T-helper 9 cell (primary cell): ENCODE measurements at regions not wholly inside any gene's neighbourhood (a gene's known extent, or its start where the extent isn't known, plus 50 kb on each side); places are given as distances from the start of the nearest gene placed in this dataset.
A peak's percentile ranks its signal among the peaks of the same experiment; 100 is the strongest.

ENCODE experiments used
- DNase-seq: peaks from one replicate; pipeline ENCODE4 v3.0.0-alpha.2; 2020

DNA sequence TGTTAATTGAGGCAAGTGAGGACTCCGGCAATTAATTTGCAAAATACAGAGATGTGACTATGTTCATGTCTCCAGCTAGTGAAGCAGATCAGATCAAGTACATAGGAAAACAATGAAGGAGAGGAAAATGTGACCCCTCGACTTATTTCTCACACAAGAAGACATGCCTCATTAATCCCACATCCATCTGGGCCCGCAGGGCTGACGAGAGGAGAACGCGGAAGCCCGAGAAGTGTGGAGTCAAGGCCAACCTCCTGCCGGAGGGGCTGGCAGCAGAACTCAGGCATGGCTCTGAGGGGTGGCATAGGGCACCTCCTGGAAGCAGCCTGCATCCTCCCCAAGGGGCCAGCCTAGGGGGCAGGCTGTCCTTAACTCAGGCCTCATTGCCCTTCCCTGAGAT is 54.4 kb downstream of the ZNF503 start:
- DNase-seq, result no peak

DNA sequence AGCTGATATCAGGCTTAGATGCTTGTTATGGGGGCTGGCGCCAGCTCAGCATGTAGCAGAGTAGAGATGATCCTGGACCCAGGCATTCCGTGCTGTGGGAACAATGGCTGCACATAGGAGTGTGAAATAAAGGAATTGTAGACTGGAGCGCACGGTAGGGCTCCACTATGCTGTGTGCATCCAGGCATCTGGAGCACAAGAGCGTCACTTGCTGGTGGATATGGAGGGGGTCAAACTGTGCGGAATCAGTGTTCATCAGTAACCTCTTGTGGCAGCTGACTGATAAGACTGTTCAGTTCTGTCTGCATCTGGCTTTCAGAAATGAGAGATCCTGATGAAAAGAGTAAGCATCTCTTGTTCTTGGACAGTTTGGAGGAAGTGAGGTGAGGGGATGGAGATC is 55.8 kb downstream of the ZNF503 start:
- DNase-seq, result no peak

DNA sequence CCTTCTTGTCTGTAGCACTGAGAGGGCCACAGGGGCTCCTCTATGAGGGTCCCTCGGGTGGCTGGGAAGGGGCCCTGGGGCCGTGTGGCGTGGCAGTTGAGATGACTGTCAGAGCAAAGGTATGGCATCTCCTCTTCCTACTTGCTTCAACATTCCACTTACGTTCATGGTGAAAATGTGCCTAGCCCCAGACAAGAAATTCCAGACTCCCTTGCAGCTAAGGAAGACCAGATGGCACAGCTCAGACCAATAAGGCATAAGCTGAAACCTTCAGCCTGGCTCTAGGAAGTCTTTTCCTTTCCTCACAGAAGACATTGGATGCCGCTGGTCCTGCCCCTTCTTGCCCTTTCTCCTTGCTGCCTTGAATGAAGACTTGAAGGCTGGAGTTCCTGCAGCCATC is 57.4 kb downstream of the ZNF503 start:
- no peak for DNase-seq

DNA sequence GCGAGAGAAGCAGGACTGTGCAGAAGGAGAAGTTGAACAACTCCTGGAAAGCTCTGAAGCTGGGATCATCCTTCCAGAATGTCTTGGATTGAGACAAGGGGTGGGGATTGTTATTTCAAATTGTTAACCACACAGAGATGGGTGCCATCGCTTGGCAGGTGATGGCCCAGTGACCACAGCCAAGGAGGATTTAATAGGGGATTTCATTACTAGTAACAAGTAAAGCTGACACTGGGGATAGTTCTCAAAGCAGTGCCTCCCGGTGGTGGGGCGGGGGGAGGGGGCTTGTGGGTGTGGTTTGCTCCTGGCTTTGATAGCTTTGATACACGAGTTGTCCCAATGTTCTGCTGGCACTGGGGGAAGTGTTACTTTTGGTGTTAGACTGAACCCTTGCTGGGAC is 59.2 kb downstream of the ZNF503 start:
- no peak for DNase-seq

DNA sequence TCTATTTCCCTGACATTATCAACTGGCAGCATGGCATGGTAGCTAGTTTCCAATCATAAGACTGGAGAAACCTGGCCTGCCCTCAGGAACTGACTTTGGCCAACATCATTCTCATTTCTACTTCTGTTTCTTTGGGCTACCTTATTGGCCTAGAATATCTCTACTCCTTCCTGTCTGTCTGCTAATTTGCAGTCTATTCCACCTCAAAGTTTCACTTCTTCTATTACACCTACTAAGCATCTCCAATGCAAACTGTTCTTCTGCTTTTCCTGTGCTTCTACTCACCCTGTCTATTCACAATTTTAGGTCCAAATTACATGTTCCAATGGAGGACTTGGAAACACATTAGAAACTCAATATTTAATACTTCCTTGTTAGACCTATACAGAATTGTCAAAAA is 65.6 kb downstream of the ZNF503 start:
- DNase-seq, result no peak

DNA sequence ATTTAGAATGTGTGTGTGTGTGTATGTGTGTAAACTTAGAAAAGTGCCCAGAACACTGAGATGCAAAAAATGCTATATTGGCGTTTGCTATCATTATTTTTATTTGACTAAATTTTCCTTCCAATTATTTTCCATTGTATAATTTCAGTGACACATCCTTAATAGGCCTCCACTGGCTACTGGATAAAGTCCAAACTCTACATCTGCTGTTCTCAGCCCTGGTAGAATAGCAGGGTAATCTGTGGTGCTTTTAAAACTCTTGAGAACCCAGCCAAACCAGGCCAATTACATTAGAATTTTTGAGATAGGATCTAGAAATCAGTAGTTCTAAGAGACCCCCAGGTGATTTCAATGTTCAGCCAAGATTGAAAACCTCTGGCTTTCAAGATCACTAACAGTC is 66.4 kb downstream of the ZNF503 start:
- DNase-seq, result no peak

DNA sequence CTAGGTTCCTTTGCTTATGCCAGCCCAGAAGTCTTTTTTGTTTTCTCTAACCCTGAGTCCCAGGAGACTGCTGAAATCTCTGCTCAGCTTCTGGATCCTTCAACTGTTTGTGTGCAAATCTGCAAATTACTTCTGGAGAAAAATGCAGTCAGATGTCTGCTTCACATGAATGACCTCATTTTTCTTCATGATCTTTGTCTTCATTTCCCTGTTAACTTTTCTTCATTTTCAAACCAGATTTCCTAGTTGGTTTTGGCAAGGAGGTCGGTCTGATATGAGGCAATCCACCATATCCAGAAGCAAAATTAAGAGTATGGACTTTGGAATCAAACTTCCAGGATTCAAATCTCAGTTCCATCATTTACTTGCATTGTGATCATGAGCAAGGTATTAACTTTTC is 66.8 kb downstream of the ZNF503 start:
- no peak for DNase-seq

DNA sequence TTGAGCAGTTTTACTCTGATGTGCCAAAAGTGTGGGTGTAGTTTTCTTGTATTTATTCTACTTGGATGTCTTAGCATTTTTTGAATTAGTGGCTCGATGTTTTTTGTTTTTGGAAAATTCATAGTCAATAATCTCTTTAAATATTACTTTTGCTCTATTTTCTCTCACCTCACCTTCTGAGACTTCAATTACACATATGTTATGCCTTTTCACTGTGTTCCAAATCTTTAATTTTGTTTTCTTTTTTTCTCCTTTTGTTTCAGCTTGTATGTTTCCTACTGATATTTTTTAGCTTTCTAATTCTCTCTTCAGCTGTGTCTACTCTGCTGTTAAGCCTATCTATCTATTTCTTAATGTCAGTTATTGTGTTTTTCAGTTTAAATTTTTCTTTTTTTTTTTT is 69.5 kb downstream of the ZNF503 start:
- no peak for DNase-seq

DNA sequence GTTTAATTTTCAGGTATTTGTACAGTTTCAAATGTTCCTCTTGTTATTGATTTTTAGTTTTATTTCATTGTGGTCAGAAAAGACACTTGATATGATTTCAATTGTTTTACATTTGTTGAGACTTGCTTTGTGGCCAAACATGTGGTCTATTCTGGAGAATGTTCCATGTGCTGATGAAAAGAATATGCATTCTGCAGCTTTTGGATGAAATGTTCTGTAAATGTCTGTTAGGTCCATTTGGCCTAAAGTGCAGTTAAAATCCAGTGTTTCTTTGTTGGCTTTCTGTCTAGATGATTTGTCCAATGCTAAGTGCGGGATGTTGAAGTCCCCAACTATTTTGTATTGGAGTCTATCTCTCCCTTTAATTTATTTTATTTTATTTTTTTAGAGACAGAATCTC is 70.5 kb downstream of the ZNF503 start:
- no peak for DNase-seq

DNA sequence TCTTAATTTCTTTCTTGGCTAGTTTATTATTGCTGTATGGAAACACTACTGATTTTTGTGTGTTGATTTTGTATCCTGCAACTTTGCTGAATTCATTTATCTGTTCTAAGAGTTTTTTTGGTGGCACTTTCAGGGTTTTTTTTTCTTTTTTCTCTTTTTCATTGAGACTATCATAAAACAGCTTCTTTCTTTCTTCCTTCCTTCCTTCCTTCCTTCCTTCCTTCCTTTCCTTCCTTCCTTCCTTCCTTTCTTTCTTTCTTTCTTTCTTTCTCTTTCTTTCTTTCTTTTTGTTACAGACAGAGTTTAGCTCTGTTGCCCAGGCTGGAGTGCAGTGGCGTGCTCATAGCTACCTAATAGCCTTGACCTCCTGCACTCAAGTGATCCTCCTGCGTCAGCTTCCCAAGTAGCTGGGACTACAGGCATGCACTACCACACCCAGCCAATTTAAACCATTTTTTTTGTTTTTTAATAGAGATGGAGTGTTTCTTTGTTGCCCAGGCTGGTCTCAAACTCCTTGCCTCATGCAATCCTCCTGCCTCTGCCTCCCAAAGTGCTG is 72.3 kb downstream of the ZNF503 start:
- no peak for DNase-seq

DNA sequence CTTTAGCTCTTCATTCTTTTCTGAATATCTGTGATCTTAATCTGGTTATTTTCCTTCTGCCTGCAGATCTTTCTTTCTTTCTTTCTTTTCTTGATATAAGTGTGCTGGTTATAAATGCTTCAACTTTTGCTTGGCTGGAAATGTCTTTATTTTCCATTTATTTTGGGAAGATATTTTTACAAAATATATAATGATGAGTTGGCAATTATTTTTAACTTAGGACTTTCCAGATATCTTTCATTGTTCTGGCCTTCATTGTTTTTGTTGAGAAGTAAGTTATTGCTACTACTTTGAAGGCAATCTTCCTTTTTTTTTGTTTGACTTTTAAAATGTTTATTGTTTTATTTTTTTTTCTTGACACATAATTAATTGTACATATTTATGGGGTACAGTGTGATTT is 75.3 kb downstream of the ZNF503 start:
- DNase-seq, result no peak

DNA sequence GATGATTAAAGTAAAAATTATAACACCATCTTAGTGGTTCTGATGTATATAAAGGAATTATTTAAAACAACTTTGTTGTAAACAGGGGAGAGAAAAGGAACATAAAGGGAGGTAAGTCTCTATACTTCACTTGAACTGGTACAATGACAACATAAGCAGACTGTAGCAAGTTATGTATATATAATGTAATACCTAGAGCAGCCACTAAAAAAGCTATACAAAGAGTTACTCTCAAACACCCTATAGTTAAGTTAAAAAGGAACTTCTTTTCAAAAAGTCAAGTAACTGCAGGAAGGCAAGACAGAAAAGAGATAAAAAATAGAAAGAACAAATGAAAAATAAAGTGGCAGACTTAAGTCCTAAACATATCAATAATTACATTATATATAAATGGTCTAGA is 82.3 kb downstream of the ZNF503 start:
- no peak for DNase-seq

DNA sequence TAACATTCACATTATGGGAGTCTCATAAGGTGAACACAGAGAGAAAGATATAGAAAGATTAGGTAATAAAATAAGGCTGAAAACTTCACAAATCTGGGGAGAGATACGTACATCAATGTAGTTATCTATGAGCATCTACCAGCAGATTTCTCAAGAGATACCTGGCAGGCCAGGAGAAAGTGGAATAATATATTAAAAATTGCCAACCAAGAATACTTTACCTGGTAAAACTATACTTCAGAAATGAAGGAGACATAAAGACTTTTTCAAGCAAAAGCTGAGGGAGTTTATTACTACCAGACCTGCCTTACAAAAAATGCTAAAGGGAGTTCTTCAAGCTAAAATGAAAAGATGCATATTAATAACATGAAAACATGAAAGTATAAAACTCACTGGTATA is 78.8 kb upstream of the COMTD1 start:
- no peak for DNase-seq

DNA sequence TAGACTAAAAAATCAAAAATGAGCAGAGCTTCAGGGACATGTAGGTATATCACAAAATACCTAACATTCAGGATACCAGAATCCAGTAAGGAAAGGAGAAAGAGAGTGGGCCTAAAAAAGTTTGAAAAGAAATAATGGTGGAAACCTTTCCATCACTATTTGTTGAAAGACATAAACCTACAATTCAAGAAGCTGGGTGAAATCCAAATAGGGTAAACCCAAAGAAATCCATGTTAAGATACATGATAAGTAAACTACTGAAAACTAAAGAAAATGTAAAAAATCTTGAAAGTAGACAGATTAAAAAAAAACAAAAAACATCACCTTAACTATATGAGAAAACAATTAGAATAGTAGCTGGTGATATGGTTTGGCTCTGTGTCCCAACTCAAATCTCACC is 76.7 kb upstream of the COMTD1 start:
- no peak for DNase-seq

DNA sequence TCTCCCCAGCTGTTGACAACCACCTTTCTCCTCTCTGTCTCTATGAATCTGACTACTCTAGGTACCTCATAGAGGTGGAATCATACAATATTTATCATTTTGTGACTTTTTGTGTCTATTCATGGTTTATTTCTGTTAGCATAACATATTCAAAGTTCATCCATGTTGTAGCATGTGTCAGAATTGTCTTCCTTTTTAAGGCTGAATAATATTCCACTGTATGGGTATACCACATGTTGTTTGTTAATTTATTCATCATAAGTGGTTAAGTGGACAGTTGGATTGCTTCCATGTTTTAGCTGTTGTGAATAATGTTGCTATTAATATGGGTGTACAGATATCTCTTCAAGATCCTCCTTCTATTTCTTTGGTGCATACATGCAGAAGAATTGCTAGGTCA is 69.9 kb upstream of the COMTD1 start:
- no peak for DNase-seq

DNA sequence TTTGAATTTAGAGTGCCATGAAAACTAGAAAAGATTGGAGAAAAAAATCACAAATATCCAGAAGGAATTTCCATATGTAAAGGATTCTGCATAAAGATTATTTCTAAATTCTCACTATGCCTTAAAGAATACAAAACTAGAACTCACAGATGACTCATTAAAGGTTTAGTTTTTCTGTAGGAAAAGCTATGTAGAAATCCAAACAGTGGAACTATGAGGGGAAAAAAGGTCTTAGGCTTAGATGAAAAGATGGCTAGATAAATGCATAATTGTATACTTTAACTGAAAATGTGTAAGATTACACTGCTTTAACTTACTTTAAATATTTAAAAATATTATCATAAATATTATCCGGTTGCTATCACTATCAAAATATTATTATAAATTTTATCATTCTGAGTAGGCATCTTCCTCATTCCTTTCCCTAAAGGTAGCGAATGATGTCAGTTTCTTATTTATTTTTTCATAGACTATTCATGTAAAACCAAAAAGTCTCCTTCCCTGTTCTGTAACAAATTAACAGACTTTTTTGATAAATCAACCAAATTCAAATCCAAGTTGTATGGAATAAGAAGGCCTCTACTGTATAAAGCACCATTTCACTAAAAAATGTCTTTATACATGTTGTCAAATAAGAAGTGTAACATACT is 69.1 kb upstream of the COMTD1 start:
- no peak for DNase-seq

DNA sequence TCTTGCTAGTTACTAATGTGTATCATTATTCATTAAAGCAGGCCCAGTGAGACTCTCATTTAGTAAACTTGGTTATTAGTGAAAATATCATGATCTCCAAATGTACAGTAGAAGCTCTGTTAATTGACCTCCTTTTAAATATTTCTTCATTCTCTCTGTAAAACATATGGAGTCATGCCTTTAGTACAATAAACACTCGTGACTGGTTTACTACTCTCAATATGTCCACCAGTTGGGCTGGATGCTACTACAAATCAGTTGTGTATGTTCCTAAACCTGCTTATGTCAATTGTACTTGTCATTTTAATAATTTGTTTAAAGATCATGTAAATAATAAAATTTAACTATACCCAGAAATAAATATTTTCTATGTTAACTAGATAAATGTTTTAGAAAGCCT is 68.6 kb upstream of the COMTD1 start:
- DNase-seq, result no peak

DNA sequence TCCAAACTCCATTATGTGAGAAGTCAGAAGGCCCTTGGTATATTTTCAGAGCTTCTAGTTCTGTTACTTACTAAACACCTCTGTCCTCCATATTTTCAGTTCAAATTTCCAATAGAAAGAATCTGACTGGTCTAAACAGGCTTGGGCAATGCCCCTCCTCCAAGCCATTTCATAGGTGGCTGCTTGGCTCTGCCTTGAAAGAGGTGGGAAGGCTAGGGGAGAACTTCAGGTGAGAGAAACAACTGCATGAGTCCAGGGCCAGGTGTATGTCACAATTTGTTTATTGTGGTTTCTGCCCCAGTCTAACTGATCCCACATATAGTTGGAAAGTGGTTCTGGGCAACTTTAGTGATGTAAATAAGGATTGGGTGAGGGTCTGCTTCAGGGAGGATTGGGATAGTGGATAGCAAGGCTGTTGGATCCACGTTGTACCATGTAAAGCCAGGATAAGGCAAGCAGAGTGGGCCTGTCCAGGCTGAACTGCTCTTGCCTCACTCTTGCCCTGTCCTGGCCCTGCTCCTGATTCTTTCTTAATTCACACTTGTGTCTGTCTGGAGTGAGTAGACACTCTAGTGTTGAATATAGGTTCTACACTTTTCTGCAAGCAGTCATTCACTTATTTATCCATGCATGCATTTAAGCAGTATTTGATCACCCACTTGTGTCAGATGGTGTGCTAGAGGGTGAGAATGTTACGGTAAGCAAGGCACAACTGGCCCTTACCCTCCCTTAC is 67.5 kb upstream of the COMTD1 start:
- DNase-seq, result no peak

DNA sequence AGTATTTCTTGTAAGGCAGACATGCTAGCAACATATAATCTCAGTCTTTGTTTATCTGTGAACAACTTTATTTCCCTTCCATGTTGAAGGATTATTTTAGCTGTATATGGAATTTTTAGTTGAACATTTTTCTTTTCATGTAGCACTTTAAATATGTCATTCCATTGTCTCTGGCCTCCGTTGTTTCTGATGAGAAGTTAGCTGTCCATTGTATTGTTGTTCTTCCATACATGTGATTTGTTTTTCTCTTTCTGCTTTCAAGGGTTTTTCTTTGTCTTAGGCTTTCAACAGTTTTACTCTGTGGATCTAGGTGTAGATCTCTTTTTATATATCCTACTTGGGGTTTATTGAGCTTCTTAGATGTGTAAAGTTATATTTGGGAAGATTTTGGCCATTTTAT is 66.3 kb upstream of the COMTD1 start:
- DNase-seq, result no peak

DNA sequence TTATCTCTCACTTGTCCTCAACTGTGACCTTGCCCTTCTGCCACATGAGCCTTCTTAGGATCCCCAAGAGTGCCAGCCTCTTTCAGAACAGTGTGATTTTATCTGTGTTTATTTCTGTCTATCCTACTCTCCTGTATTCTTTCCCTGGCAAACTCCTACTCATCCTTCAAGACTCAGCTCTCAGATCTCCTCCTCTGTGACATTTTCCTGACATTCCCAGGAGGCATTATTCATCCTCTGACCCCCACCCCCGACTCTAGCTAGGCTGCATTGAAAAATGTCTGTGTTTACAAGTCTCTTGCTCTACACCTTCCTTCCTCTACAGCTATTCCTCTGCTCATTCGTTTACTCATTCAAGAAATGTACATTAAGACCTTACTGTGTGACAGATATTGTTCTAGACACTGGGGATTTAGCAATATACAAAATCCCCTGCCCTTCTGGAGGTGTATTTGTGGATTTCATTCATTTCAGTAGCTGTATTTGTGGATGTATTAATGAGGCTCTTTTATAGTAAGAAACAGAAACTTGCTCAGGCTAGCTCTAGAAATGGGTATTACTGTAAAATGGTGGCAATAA is 61.4 kb upstream of the COMTD1 start:
- no peak for DNase-seq

DNA sequence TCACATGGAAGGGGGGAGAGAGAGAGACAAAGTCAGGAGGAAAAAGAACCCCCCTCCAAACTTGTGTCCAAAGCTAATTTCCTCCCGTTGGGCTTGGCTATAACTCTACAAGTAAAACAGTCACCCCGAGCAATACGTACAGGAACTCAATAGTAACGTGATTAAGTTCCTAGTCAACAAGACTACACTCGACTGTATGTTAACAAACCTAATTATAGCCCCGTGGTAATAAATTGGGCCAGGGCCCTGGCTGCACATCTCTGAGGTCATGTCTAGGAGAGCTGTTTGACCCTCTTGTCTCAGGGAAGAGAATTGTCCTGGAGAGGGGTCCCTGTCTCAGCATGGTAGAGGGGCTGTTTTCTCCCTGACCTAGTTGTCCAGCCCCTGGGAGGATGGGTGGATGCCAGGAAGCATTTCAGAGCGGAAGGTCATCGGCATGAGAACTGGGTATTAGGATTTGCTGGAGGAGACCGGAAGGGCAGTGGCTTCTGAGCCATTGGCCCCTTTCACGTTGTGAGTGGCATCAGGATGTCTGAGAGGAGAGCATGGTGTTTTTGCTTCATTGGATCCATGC is 60.2 kb upstream of the COMTD1 start:
- no peak for DNase-seq

DNA sequence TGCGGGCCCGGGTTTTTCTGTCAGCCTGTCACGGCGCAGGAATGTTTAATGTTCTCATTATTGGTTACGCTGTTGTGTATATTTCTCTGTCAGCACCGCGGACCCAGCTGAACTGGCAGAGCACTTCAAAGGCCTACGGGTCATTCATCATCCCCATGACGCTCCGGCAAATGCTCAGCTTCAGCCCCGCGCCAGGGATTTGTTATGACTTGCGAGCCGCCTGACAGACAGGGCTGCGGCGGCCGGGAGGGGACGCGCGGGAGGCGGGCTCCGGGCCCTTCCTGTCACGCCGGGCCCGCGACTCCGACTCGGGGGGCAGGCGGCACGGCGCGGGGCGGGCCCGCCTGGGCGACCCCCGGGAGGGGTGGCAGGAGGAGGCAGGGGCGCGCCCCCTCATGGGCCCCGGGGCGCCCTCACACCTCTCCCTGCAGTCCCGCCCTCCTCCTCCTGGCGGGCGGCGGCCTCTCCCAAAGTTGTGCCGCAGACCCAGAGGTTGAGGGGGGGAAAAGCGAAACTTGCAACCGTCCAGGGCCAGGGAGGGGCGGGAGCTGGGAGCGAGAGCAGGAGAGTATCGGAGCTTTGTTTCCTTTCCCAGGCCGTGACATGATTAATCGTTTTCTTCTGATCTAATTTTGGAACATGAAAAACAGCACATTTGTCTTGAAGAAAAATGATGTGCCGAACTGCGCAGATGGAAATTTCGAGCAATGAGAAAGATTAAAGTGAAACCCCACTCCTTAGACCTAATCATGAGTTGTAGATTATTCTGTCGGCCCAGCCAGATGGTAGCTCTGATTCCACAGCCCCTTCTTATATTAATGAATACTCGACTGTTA is 59.3 kb upstream of the COMTD1 start:
- DNase-seq, result peak; percentile 28

DNA sequence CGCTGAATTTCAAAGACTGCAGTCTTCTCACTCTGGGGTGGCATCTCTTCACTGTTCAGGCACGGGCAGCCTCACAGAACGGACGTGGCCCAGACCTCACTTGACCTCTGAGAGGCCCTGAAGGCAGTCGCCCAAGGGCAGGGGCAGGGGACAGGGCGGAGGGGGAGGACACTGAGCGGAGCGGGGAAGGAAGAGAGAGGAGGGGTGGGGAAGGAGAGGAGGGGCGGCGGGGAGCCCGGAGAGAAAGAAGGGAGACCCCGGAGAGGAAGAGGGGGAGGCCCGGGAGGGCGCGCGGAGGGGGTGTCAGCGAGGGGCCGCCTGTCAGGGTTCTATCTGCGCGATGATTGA is 58.7 kb upstream of the COMTD1 start:
- DNase-seq, result no peak
